H7 (cell line): ENCODE measurements at regions not wholly inside any gene's neighbourhood (a gene's known extent, or its start where the extent isn't known, plus 50 kb on each side); places are given as distances from the start of the nearest gene placed in this dataset.

ENCODE experiments used
- DNase-seq: peaks from one replicate; pipeline ENCODE4 v3.0.0; 2012
- H3K27me3 ChIP-seq: 2 replicates; pipeline ENCODE4 v1.6.0; 2011; ENCODE audit warnings: mild to moderate bottlenecking, low read length; ENCODE audit not compliant: control insufficient read depth, insufficient read depth
- H3K36me3 ChIP-seq: replicated peaks from 2 replicates; pipeline ENCODE4 v1.5.1; 2011; ENCODE audit warnings: low read length; ENCODE audit not compliant: control insufficient read depth, insufficient read depth
- H3K4me3 ChIP-seq: 2 replicates; pipeline ENCODE4 v1.5.1; 2011; ENCODE audit warnings: low read depth, mild to moderate bottlenecking, control low read depth, low read length, moderate library complexity; ENCODE audit not compliant: insufficient read depth

DNA sequence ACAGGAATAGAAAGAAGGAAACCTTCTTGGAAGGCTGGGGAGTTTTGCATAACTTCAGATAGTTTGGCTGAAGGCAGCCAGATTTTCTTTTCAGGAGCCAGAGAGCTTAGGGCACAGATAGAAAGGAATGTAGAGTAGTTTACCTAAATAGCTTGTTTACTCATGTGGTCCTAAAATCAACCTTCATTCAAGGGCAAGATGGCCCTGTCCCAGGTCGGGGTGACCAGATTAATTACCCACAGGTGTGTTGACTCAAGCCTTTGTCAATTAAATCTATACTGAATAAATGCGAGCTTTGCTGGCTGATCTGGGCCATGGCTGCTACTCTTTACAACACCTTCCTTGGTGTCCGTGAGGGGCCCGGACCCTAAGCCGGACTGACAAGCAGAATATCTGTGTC is 792.0 kb upstream of the MAN1A1 start:
- Histone ChIP-seq H3K27me3 (no peaks in the 10 kb centered on the region), H3K36me3 (no peaks in the 10 kb centered on the region), H3K4me3 (no peak overlapping the region)
- DNase-seq, result no peak

DNA sequence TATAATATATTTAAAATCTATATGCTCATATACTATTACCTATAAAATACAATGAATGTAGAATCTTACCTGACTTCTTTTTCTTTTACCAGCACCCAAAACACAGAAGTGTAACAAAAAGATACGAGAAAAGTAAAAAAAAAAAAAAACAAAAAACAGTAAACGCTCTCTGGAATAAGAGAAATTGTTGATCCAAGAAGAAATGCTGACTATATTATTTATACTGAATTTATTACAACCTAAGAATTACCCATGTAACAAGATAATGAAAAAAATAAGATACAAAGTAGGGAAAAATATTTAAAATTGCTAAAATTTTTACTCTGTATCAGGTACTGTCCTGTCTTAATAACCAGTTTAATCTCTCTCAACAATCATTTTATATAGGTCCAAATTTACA is 787.9 kb upstream of the MAN1A1 start:
- Histone ChIP-seq H3K4me3 (no peak overlapping the region), H3K27me3 (no peaks in the 10 kb centered on the region), H3K36me3 (no peaks in the 10 kb centered on the region)
- DNase-seq, result no peak

DNA sequence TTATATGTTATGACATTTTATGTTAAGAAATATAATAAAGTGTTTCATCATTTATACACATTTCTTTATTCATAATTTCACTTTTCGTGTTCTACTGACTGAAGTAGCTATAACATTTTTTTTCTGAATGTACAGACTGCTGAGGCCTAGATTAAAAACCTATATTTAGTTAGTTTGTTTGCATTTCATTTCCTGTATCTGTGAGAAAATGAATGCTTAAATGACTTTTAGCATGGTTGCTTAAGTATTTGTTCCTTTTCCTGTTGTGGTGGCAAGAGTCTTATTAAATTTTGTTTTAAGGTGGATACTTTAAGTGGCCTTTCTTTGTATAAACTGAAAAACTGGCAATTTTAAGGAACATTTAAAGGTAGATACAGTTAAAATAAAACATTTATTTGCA is 779.7 kb upstream of the MAN1A1 start:
- DNase-seq, result no peak
- Histone ChIP-seq H3K27me3 (no peaks in the 10 kb centered on the region), H3K4me3 (no peak overlapping the region), H3K36me3 (no peaks in the 10 kb centered on the region)

DNA sequence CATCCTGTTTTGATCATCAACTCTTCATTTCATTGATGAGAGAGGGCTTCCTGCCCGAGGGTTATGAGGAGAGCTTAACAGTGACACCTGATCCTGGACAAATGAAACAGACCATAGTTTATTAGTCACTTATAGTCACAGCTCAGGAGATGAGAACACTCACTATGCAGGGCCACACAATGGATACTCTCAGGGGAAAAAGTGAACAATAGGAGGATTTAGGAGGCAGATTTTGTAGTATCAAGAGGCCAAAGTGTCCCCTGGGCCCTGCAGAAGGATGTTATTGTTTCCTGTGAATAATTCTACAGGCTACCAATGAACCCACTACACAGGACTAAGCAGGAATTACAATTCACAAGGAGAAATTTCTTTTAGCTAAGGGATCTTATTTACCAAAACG is 772.8 kb upstream of the MAN1A1 start:
- no peak for DNase-seq
- H3K4me3 ChIP-seq, result no peak overlapping the region
- no peaks in the 10 kb centered on the region for H3K27me3 ChIP-seq
- no peaks in the 10 kb centered on the region for H3K36me3 ChIP-seq

DNA sequence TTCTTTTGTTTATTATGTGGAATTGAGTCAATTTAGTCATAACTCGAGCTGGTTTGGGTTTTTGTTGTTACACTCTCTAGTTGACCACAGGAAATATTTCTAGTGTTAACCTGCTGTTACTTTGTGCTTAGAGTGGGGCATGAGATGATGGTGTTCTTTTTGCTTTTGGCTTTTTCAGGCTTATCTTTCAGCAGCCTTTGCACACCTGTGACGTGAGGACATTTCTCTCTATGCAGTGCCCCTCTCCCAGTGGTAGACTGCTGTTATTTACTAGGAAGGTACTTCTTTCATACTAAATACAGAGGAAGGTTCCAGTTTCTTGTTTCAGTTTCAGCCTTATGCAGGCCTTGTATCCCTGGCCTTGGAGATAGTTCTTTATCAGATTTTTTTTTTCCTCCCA is 766.8 kb upstream of the MAN1A1 start:
- no peaks in the 10 kb centered on the region for H3K27me3 ChIP-seq

DNA sequence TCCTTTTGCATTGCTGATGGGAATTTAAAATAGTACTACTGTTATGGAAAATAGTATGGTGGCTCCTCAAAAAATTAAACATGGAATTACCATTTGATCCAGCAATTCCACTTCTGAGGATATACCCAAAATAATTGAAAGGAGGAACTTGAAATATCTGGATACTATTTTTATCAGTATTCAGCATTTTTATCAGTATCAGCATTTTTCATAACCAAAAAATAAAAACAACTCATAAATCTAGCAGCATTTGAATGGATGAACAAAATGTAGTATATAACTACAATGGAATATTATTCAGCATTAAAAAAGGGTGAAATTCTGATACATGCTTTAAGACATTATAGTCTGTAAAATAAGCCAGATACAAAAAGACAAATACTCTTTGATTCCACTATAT is 763.4 kb upstream of the MAN1A1 start:
- Histone ChIP-seq H3K4me3 (no peak overlapping the region), H3K27me3 (no peaks in the 10 kb centered on the region), H3K36me3 (no peaks in the 10 kb centered on the region)
- no peak for DNase-seq

More for the DNA sequence above, 766.8 kb upstream of the MAN1A1 start:
- no peak overlapping the region for H3K4me3 ChIP-seq
- H3K36me3 ChIP-seq, result no peaks in the 10 kb centered on the region
- DNase-seq, result no peak

DNA sequence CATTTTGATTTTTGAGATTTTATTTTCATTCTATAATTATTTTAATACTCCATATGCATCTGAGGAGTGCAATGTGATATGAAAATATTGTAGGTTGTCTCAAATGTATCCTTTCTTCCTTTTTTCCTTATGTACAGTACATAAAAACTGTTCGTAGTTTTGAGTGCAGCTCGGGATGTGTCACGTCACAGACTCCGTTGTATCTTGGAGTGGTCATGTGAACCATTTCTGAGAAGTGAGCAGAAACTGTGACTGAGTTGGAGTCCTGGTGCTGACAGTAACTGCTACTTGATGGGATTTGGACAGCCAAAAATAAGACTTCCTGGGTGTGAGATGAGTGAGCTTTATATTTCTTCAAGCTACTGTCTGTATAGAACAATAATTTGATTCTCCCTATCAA is 761.4 kb upstream of the MAN1A1 start:
- H3K36me3 ChIP-seq, result no peaks in the 10 kb centered on the region
- no peak for DNase-seq
- no peaks in the 10 kb centered on the region for H3K27me3 ChIP-seq
- H3K4me3 ChIP-seq, result no peak overlapping the region

DNA sequence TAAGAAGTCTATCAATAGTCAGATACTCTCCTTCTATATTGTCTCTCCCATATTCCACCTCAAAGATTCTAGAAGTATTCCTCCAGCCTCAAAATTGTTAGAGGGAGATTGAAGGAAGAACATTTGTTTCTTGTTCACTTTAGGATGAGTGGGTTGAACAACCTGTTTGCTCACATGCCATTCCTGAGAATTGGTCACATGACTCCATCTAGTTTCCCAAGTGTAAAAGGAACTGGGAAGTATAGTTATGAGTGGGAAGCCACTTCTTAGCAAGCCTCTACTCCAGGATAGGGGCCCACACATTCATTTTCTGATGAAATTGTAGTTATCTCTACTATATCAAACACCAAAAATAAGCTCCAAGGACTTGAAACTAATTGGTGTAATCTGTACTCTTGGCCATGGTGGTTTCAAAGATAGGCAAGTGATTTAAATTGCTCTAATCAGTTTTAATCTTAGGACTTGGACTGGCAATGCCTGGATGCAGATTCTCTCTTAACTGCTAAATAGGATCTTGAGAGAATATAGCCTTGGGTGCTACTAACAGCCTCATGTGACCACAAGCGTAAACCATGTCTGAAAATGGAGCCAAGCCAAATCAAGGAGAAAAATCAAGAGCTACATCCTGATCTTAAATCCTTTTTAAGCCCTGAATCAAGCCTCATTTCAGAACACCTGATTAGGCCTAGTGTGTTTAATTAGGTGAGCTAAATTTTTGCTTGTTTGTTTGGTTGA is 758.7 kb upstream of the MAN1A1 start:
- H3K36me3 ChIP-seq, result no peaks in the 10 kb centered on the region
- H3K4me3 ChIP-seq, result no peak overlapping the region
- no peaks in the 10 kb centered on the region for H3K27me3 ChIP-seq
- no peak for DNase-seq

DNA sequence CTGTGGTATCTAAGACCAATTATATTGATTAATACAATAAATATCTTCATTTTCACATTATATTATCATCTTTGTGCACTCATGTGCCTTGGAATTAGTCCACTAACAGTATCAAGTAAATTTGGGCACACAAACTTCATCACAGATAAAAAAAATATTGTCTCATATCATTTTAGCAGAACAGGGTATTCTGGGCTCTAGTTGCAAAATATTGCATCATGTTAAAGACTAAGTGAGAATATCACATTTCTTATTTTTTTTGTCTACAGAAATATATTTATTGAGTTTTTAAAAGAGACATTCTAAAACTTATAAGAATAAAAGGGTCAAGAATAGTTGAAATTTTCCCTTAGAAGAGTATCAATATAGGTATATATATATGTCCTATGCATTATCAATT is 754.1 kb upstream of the MAN1A1 start:
- Histone ChIP-seq H3K27me3 (no peaks in the 10 kb centered on the region), H3K4me3 (no peak overlapping the region), H3K36me3 (no peaks in the 10 kb centered on the region)
- no peak for DNase-seq

DNA sequence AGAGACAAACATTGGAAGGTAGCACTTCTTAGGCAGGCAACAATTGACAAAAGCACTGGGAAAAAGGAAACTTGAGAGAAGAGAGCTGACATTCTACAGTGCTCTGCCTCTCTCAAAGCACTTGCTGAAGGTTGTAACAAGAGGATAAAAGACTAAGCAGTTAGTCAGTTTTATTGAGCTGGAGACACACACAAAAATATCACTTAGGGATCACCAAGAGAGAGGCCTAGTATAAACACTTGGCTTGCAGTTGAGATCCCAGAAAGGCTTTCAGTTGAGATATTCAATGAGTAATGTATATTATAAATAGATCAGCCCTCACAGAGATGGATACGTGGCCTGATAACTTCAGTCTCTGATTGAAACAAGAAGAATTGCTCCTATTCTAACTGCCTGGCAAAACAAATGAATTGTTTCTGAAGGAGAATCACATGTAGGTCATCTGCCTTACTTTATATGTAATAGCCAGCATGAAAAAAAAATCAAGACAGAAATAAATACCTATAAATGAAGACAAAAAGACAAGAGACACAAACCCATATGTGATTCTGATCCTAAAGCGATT is 747.2 kb upstream of the MAN1A1 start:
- Histone ChIP-seq H3K27me3 (no peaks in the 10 kb centered on the region), H3K36me3 (no peaks in the 10 kb centered on the region), H3K4me3 (no peak overlapping the region)
- DNase-seq, result no peak

DNA sequence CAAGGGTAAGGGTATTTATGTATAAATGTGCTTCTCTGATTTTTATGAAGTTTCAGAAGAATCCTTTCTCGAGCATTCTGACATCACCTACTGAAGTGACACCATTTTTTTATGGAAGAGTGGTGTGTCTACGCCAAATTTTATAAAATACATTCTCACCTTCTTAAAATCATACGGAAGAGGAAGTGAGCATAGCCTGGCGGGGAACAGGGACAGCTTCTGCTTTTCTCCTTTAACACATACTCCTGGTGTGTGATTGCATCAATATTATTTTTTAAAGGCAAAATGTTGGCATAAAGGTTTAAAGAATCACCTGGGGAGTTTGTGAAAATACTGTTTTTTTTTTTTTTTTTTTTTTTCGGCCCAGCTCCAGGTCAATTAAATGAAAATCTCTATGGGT is 733.6 kb upstream of the MAN1A1 start:
- Histone ChIP-seq H3K36me3 (no peaks in the 10 kb centered on the region), H3K4me3 (no peak overlapping the region), H3K27me3 (no peaks in the 10 kb centered on the region)
- DNase-seq, result no peak

DNA sequence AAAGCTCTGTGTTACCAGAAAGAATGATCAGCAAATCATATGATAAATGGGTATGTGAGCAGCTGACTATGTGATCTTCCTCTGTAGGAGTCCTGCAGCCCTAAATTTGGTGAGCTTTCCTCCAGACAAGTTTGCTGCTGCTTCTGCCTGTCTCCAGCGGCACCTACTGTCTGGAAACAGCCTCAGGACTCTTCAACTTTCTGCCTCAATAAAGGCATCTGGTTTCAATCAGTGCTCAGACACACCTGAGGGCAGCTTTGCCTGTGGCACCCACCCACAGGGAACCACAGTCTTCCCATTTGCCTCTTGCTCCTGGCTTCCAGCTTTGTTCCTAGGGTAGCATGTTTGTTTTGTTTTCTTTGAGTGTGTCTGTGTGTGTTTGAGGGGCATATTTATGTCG is 727.9 kb upstream of the MAN1A1 start:
- Histone ChIP-seq H3K4me3 (no peak overlapping the region), H3K36me3 (no peaks in the 10 kb centered on the region), H3K27me3 (no peaks in the 10 kb centered on the region)
- DNase-seq, result peak; percentile 4

DNA sequence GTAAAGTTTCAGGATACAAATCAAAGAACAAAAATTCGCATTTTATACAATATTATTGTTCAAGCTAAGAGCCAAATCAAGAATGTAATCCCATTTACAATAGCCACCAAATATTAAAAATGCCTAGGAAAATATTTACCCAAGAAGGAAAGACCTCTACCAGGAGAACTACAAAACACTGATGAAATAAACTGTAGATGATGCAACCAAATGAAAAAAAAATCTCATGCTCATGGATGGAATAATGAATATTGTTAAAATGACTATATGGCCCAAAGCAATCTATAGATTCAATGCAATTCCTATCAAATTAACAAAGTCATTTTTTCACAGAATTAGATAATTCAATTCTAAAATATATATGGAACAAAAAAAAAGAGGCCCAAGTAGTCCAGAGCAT is 708.8 kb upstream of the MAN1A1 start:
- no peak for DNase-seq
- H3K27me3 ChIP-seq, result no peaks in the 10 kb centered on the region
- no peak overlapping the region for H3K4me3 ChIP-seq
- no peaks in the 10 kb centered on the region for H3K36me3 ChIP-seq

DNA sequence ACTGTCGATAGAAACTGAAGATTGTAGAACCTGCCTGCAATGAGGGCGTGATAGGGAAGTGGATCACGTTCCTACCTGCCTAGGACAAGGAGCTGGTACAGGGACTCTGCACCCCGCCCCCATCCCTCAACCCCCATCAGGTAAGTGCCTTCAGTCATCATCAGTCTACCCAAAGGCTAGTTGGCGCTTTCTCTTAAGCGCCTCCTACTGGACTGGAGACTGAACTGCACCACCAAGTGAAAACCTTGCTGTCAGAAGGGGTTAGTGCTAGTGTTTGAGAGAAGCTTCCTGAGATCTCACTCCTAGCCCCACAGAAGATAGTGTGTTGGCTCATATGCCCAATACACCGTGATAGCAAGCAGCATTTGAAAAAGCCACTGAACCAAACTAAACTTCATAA is 706.5 kb upstream of the MAN1A1 start:
- DNase-seq, result peak; percentile 9
- Histone ChIP-seq H3K27me3 (no peaks in the 10 kb centered on the region), H3K36me3 (no peaks in the 10 kb centered on the region), H3K4me3 (no peak overlapping the region)

DNA sequence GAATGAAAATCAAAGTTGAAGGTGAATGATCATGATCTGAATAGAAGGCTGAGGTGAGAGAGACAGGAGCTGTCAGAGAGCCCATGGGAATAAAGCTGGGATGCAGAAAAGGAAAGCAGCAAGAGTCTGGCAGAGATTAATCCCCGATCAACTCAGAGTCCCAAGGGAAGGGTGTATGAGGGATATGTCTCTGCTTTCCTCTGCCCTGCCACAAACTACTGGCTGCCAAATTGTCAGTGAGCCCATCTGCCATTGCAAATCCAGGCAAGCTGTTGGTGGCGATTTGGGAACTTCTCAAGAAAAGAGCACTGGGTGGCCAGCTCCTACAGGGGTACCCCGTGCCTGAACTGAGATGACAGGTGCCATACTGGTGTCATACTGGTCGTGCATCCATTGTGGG is 705.5 kb upstream of the MAN1A1 start:
- no peaks in the 10 kb centered on the region for H3K36me3 ChIP-seq
- H3K4me3 ChIP-seq, result no peak overlapping the region
- no peak for DNase-seq
- no peaks in the 10 kb centered on the region for H3K27me3 ChIP-seq

DNA sequence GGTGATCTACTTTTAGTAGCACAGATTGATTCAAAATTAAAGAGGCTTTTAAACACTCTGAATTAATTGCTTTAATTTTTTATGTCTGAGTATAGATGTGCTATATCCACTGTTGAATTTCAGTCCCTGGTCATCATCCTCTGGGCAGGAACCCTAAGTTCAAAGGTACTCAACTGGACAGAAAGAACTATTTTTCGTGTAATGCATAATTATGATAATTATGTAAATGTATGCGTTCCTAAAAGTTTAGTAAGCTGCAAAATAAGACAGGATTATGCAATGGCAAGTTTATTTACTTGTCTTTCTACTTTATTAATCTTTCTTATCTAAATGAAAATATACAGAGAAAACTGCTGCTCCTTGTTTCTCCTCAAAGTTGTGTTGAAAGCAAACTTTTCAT is 690.1 kb upstream of the MAN1A1 start:
- Histone ChIP-seq H3K4me3 (no peak overlapping the region), H3K27me3 (no peaks in the 10 kb centered on the region), H3K36me3 (no peaks in the 10 kb centered on the region)
- no peak for DNase-seq
